Natural killer cell (primary cell): ENCODE measurements at regions not wholly inside any gene's neighbourhood (a gene's known extent, or its start where the extent isn't known, plus 50 kb on each side); places are given as distances from the start of the nearest gene placed in this dataset.

Source experiments
- ATAC-seq, 3 donors: fragments of 150-1000 bp in 2 of 3; fragments of 200-7000 bp in 1 of 3; cut with Tn5 transposase; 1 replicate in 1 of 3; 2 replicates in 2 of 3; pipeline ENCODE4 v1.10.0; 2021; ENCODE audit warnings: mild to moderate bottlenecking in 2 of 3, moderate library complexity in 2 of 3
- DNase-seq, 2 donors: peaks; one replicate each; pipeline versions ENCODE4 v3.0.0 to v3.0.0-alpha.2; 2013 to 2021; ENCODE audit warnings: mixed read lengths in 1 of 2
- H3K27ac ChIP-seq: one replicate; pipeline ENCODE4 v1.5.1; 2013; ENCODE audit warnings: mild to moderate bottlenecking, low read length
- H3K27me3 ChIP-seq: one replicate; pipeline ENCODE4 v1.6.1; 2013; ENCODE audit warnings: low read length; ENCODE audit not compliant: control insufficient read depth, insufficient read depth
- H3K36me3 ChIP-seq: one replicate; pipeline ENCODE4 v1.6.1; 2013; ENCODE audit warnings: low read length; ENCODE audit not compliant: control insufficient read depth, insufficient read depth
- H3K4me1 ChIP-seq: one replicate; pipeline ENCODE4 v1.6.1; 2013; ENCODE audit warnings: low read length; ENCODE audit not compliant: control insufficient read depth, insufficient read depth
- H3K4me3 ChIP-seq: one replicate; pipeline ENCODE4 v1.5.1; 2013; ENCODE audit warnings: low read length
- H3K9me3 ChIP-seq: one replicate; pipeline ENCODE4 v1.6.1; 2013; ENCODE audit warnings: low read length; ENCODE audit not compliant: control insufficient read depth, insufficient read depth
- H3K27ac Mint-ChIP-seq, 2 donors: one replicate each; pipeline ENCODE4 v1.8.0; 2022; ENCODE audit warnings: mild to moderate bottlenecking in 2 of 2, mixed read lengths in 2 of 2, moderate library complexity in 1 of 2
- H3K27me3 Mint-ChIP-seq, 2 donors: one replicate each; pipeline ENCODE4 v1.8.0; 2022; ENCODE audit warnings: low read depth in 2 of 2, mixed read lengths in 2 of 2
- H3K36me3 Mint-ChIP-seq: one replicate; pipeline ENCODE4 v1.8.0; 2022; ENCODE audit warnings: mixed read lengths
- H3K4me1 Mint-ChIP-seq, 2 donors: one replicate each; pipeline ENCODE4 v1.8.0; 2022; ENCODE audit warnings: mixed read lengths in 2 of 2
- H3K4me3 Mint-ChIP-seq: one replicate; pipeline ENCODE4 v1.8.0; 2022; ENCODE audit warnings: mild to moderate bottlenecking, moderate library complexity, mixed read lengths
- H3K9me3 Mint-ChIP-seq, 2 donors: one replicate each; pipeline ENCODE4 v1.8.0; 2022; ENCODE audit warnings: mixed read lengths in 2 of 2
- CTCF ChIP-seq: fragments of 200-600 bp; IDR thresholded peaks from one replicate; pipeline ENCODE4 v1.8.0; 2022; ENCODE audit warnings: antibody characterized with exemption
- WGBS: methylation state at CpG from one replicate; pipeline ENCODE4 v1.1.7; 2013; ENCODE audit warnings: missing lambda C conversion rate; ENCODE audit not compliant: insufficient coverage; 5-methylcytosine and 5-hydroxymethylcytosine counted together
- intact Hi-C: fragments of 100-400 bp; cut with micrococcal nuclease; formaldehyde crosslinking; loops from one replicate; pipeline ENCODE4 v1.14.2; 2022

GRCh38 chrX:42070866-42071265, 147.5 kb upstream of the CASK start:
- H3K4me1 ChIP-seq, result no peaks in the 10 kb centered on the region
- intact Hi-C loops, result no loop called here
- no peak overlapping the region for H3K27ac ChIP-seq
- H3K27me3 Mint-ChIP-seq, result peaks cover 8 to 23% of the 10 kb centered on the region in 2 donors
- ATAC-seq (no peak), DNase-seq (no peak)
- H3K9me3 Mint-ChIP-seq, result peaks cover 0 to 2% of the 10 kb centered on the region in 2 donors
- H3K4me3 ChIP-seq, result no peak overlapping the region
- no peak for TF ChIP-seq CTCF
- no peaks in the 10 kb centered on the region for H3K9me3 ChIP-seq
- H3K27me3 ChIP-seq, result no peaks in the 10 kb centered on the region
- no peak overlapping the region for H3K27ac Mint-ChIP-seq
- no peaks in the 10 kb centered on the region for H3K36me3 Mint-ChIP-seq
- no peak overlapping the region for H3K4me3 Mint-ChIP-seq
- no peaks in the 10 kb centered on the region for H3K36me3 ChIP-seq
- no peaks in the 10 kb centered on the region for H3K4me1 Mint-ChIP-seq

GRCh38 chrX:42054256-42054655, 130.9 kb upstream of the CASK start:
- no peaks in the 10 kb centered on the region for H3K27me3 ChIP-seq
- no peaks in the 10 kb centered on the region for H3K4me1 ChIP-seq
- H3K27ac Mint-ChIP-seq, result no peak overlapping the region
- no peak overlapping the region for H3K27ac ChIP-seq
- H3K36me3 Mint-ChIP-seq, result no peaks in the 10 kb centered on the region
- H3K9me3 ChIP-seq, result no peaks in the 10 kb centered on the region
- no peak overlapping the region for H3K4me3 Mint-ChIP-seq
- no peak for TF ChIP-seq CTCF
- intact Hi-C loops, result no loop called here
- no peak for ATAC-seq
- H3K27me3 Mint-ChIP-seq, result no peaks in the 10 kb centered on the region
- no peak overlapping the region for H3K4me3 ChIP-seq
- no peaks in the 10 kb centered on the region for H3K36me3 ChIP-seq
- WGBS, result 75% methylated on average over 1 of the region's 1 CpG
- no peaks in the 10 kb centered on the region for H3K9me3 Mint-ChIP-seq
- DNase-seq, result no peak
- no peaks in the 10 kb centered on the region for H3K4me1 Mint-ChIP-seq

GRCh38 chrX:42050345-42050744, 127.0 kb upstream of the CASK start:
- Histone ChIP-seq H3K4me3 (no peak overlapping the region), H3K27me3 (no peaks in the 10 kb centered on the region), H3K36me3 (no peaks in the 10 kb centered on the region), H3K9me3 (no peaks in the 10 kb centered on the region), H3K27ac (no peak overlapping the region), H3K4me1 (no peaks in the 10 kb centered on the region)
- DNase-seq, result no peak
- Mint-ChIP-seq H3K27me3 (no peaks in the 10 kb centered on the region), H3K4me3 (no peak overlapping the region), H3K9me3 (no peaks in the 10 kb centered on the region), H3K36me3 (no peaks in the 10 kb centered on the region), H3K4me1 (no peaks in the 10 kb centered on the region), H3K27ac (no peak overlapping the region)
- WGBS, result 91% methylated on average over 4 of the region's 4 CpGs
- ATAC-seq, result no peak
- no peak for TF ChIP-seq CTCF
- intact Hi-C loops, result no loop called here

- Histone ChIP-seq H3K36me3 (no peaks in the 10 kb centered on the region), H3K9me3 (no peaks in the 10 kb centered on the region), H3K27me3 (no peaks in the 10 kb centered on the region), H3K27ac (no peak overlapping the region), H3K4me1 (no peaks in the 10 kb centered on the region), H3K4me3 (no peak overlapping the region)
- H3K4me1 Mint-ChIP-seq, result no peaks in the 10 kb centered on the region
- no peaks in the 10 kb centered on the region for H3K9me3 Mint-ChIP-seq
- no peak overlapping the region for H3K27ac Mint-ChIP-seq
- TF ChIP-seq CTCF, result no peak
- no peak for DNase-seq
- no peaks in the 10 kb centered on the region for H3K27me3 Mint-ChIP-seq
- no peaks in the 10 kb centered on the region for H3K36me3 Mint-ChIP-seq
- 95% methylated on average over 5 of the region's 5 CpGs for WGBS
- no peak overlapping the region for H3K4me3 Mint-ChIP-seq
- intact Hi-C loops, result no loop called here
- ATAC-seq, result no peak
Observed at GRCh38 chrX:42047886-42048285, 124.5 kb upstream of the CASK start.
